ENCODE measurements at regions not wholly inside any gene's neighbourhood (a gene's known extent, or its start where the extent isn't known, plus 50 kb on each side); places are given as distances from the start of the nearest gene placed in this dataset.

- intact Hi-C loops (cut with micrococcal nuclease), result no loop called here
- POLR2A ChIA-PET, result no interaction called here
Measured at GRCh38 chr2:105573490-105573889, 171.2 kb upstream of the NCK2 start.

GRCh38 chr2:105571445-105571987, 172.7 kb upstream of the FHL2 start:
- POLR2A ChIA-PET, result no interaction called here
- DNase-seq (ENCODE audit: low read depth, low spot score) (no peak), ATAC-seq (no peak)
- Histone ChIP-seq H3K27me3 (ENCODE audit: insufficient read depth, low read length) (peaks cover 28% of the 10 kb centered on the region), H3K9me2 (ENCODE audit: insufficient read depth) (no peaks in the 10 kb centered on the region), H2AFZ (ENCODE audit: low read depth, low read length, poor library complexity, severe bottlenecking) (no peak overlapping the region), H3K27ac (ENCODE audit: low read depth, low read length) (no peak overlapping the region), H4K20me1 (ENCODE audit: insufficient read depth) (no peaks in the 10 kb centered on the region), H3K4me1 (ENCODE audit: control insufficient read depth in 1 of 2, insufficient read depth in 2 of 2, low read length in 2 of 2) (no peaks in the 10 kb centered on the region), H3K36me3 (ENCODE audit: control insufficient read depth in 1 of 2, insufficient read depth in 2 of 2, low read length in 2 of 2) (no peaks in the 10 kb centered on the region), H3K79me2 (ENCODE audit: insufficient read depth, low read length) (no peaks in the 10 kb centered on the region), H3K9me3 (ENCODE audit: control insufficient read depth in 1 of 2, insufficient read depth in 1 of 2, low read depth in 1 of 2, low read length in 2 of 2) (no peaks in the 10 kb centered on the region), H3K4me2 (ENCODE audit: low read length) (no peak overlapping the region), H3K9ac (ENCODE audit: low read length) (no peak overlapping the region), H3K4me3 (replicated peaks in 1 of 2; ENCODE audit: low read depth in 1 of 2, low read length in 2 of 2) (no peak overlapping the region)
- intact Hi-C loops (cut with micrococcal nuclease), result no loop called here
- BruUV-seq (replicated peaks), result no TSS peak
- RAD21 ChIA-PET (ENCODE audit: low non-redundant PET in 1 of 2, low total read pairs in 2 of 2, uncharacterized antibody in 2 of 2, unreplicated experiment in 2 of 2), result no interaction called here
- CTCF ChIA-PET, result no interaction called here
- TF ChIP-seq FOSL1 (IDR thresholded peaks at IDR 0.05; ENCODE audit: low read depth), result no peak
- no peak for TF ChIP-seq ZFX (IDR thresholded peaks at IDR 0.05)
- no peak for TF ChIP-seq ZBTB33 (IDR thresholded peaks at IDR 0.05; ENCODE audit: extremely low read depth, insufficient replicate concordance, low read length)
- TF ChIP-seq ELF1 (IDR thresholded peaks at IDR 0.05; ENCODE audit: borderline replicate concordance, low read depth), result no peak
- TF ChIP-seq ATF3 (IDR thresholded peaks at IDR 0.05), result no peak
- TF ChIP-seq EZH2 (IDR thresholded peaks at IDR 0.05), result no peak
- TF ChIP-seq MAX (IDR thresholded peaks at IDR 0.05), result no peak
- no peak for TF ChIP-seq SRF (IDR thresholded peaks at IDR 0.05; ENCODE audit: low read depth)
- no peak for TF ChIP-seq RAD21 (IDR thresholded peaks at IDR 0.05; ENCODE audit: low read depth)
- no peak for TF ChIP-seq CTCF (IDR thresholded peaks at IDR 0.05 in 2 of 3, conservative IDR thresholded peaks at IDR 0.05 in 1 of 3; ENCODE audit: borderline replicate concordance in 1 of 3, insufficient read depth in 1 of 3, low read depth in 2 of 3, low read length in 2 of 3)
- no peak for TF ChIP-seq ZNF274 (IDR thresholded peaks at IDR 0.05; ENCODE audit: low read depth, low read length)
- no peak for TF ChIP-seq POLR2A (IDR thresholded peaks at IDR 0.05; ENCODE audit: borderline replicate concordance, extremely low read depth, insufficient read depth, insufficient read length)
- no peak for TF ChIP-seq SP1 (IDR thresholded peaks at IDR 0.05; ENCODE audit: low read depth)
- no peak for TF ChIP-seq YY1 (IDR thresholded peaks at IDR 0.05; ENCODE audit: extremely low read depth, insufficient replicate concordance, low read depth, low read length)
- TF ChIP-seq JUND (IDR thresholded peaks at IDR 0.05), result no peak
- no peak for TF ChIP-seq EGR1 (IDR thresholded peaks at IDR 0.05; ENCODE audit: low read depth)
- TF ChIP-seq SIN3A (IDR thresholded peaks at IDR 0.05; ENCODE audit: low read depth), result no peak

More at GRCh38 chr2:105573490-105573889, 171.2 kb upstream of the NCK2 start:
- H3K4me1 ChIP-seq (ENCODE audit: control insufficient read depth in 1 of 2, insufficient read depth in 2 of 2, low read length in 2 of 2), result no peaks in the 10 kb centered on the region
- CTCF ChIA-PET, result interaction anchor here (0.6 to 0.7 kb wide), 2 partner anchors 992 to 1067 kb away, joined by 5 read pairs; no protein-coding TSS in a partner anchor
- H3K4me3 ChIP-seq (replicated peaks in 1 of 2; ENCODE audit: low read depth in 1 of 2, low read length in 2 of 2), result no peak overlapping the region
- no TSS peak for BruUV-seq (replicated peaks)
- DNase-seq (ENCODE audit: low read depth, low spot score) (no peak), ATAC-seq (no peak)
- H3K27me3 ChIP-seq (ENCODE audit: insufficient read depth, low read length), result peaks cover 23% of the 10 kb centered on the region
- H3K79me2 ChIP-seq (ENCODE audit: insufficient read depth, low read length), result no peaks in the 10 kb centered on the region
- no peaks in the 10 kb centered on the region for H4K20me1 ChIP-seq (ENCODE audit: insufficient read depth)
- RAD21 ChIA-PET (ENCODE audit: low non-redundant PET in 1 of 2, low total read pairs in 2 of 2, uncharacterized antibody in 2 of 2, unreplicated experiment in 2 of 2), result interaction anchor here in 1 of 2 experiments (0.6 kb wide), 1 partner anchor 239 kb away, joined by 4 read pairs; no protein-coding TSS in a partner anchor
- no peak overlapping the region for H3K27ac ChIP-seq (ENCODE audit: low read depth, low read length)
- TF ChIP-seq EZH2 (IDR thresholded peaks at IDR 0.05), result no peak
- no peak for TF ChIP-seq TCF7L2 (IDR thresholded peaks at IDR 0.05; ENCODE audit: borderline replicate concordance, extremely low read depth, insufficient read depth, insufficient read length)
- no peak for TF ChIP-seq POLR2AphosphoS5 (IDR thresholded peaks at IDR 0.05; ENCODE audit: low read depth, low read length)
- no peak for TF ChIP-seq SP1 (IDR thresholded peaks at IDR 0.05; ENCODE audit: low read depth)
- no peak for TF ChIP-seq SRF (IDR thresholded peaks at IDR 0.05; ENCODE audit: low read depth)
- no peaks in the 10 kb centered on the region for H3K36me3 ChIP-seq (ENCODE audit: control insufficient read depth in 1 of 2, insufficient read depth in 2 of 2, low read length in 2 of 2)
- H2AFZ ChIP-seq (ENCODE audit: low read depth, low read length, poor library complexity, severe bottlenecking), result no peak overlapping the region
- H3K9me3 ChIP-seq (ENCODE audit: control insufficient read depth in 1 of 2, insufficient read depth in 1 of 2, low read depth in 1 of 2, low read length in 2 of 2), result no peaks in the 10 kb centered on the region
- H3K9ac ChIP-seq (ENCODE audit: low read length), result no peak overlapping the region
- H3K4me2 ChIP-seq (ENCODE audit: low read length), result no peak overlapping the region
- H3K9me2 ChIP-seq (ENCODE audit: insufficient read depth), result no peaks in the 10 kb centered on the region

Data from HCT116 (cell line).